H54 (cell line): ENCODE measurements at regions not wholly inside any gene's neighbourhood (a gene's known extent, or its start where the extent isn't known, plus 50 kb on each side); places are given as distances from the start of the nearest gene placed in this dataset.
"Not testable (repeated sequence)": the region's sequence is repeated elsewhere in the genome, so short reads cannot be mapped to it uniquely, and the experiment has no call there.

ENCODE experiments used
- DNase-seq: peaks from one replicate; pipeline ENCODE4 v3.0.0; 2011; ENCODE audit warnings: low spot score, mixed read lengths; ENCODE audit not compliant: insufficient read length
- FAIRE-seq: peaks from 3 replicates; lab custom pipeline; 2011; peaks lifted over from hg19 to GRCh38; lab: Jason Lieb, UNC
- POLR2A ChIP-seq: IDR thresholded peaks from 2 replicates; pipeline ENCODE4 v1.6.1; 2011; ENCODE audit warnings: low read depth, mild to moderate bottlenecking, low read length

- FAIRE-seq: peak; percentile 91
- peak; percentile 84 for DNase-seq
- TF ChIP-seq POLR2A: no peak
These were observed 62.0 kb upstream of the SLC35F5 start for GRCh38 chr2:113818382-113818951.

DNA sequence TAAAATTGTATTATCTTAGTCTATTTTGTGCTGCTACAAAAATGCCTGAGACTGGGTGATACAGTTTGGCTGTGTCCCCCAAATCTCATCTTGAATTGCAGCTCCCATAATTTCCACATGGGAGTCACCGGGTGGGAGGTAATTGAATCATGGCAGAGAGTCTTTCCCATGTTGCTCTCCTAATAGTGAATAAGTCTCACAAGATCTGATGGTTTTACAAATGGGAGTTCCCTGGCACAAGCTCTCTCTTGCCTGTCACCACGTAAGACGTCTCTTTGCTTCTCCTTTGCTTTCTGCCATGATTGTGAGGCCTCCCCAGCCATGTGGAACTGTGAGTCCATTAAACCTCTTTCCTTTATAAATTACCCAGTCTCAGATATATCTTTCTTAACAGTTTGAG lies 57.0 kb upstream of the SLC35F5 start:
- FAIRE-seq, DNase-seq: not testable (repeated sequence)

DNA sequence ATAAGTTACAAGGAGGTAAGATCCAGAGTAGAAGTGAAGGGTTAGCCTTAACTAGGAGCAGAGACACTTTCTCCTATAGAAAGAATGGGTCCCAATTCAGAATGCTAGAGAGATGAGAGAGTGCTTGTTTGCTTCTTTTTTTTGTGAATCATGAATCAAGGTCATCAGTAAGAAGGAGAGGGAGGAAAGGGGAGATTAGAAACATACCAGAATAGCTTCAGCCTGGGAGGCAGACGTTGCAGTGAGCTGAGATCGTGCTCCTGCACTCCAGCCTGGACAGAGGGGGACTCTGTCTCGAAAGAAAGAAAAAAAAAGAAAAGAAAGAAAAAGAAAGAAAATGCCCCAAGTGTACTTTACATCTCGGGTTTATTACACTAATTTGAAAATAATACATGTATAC lies 55.8 kb upstream of the SLC35F5 start:
- TF ChIP-seq POLR2A: no peak
- FAIRE-seq (no peak), DNase-seq (no peak)

GRCh38 chr2:113809076-113809736 lies 52.8 kb upstream of the SLC35F5 start:
- FAIRE-seq: no peak
- DNase-seq: no peak
- TF ChIP-seq POLR2A: no peak

GRCh38 chr2:113807721-113808120 lies 51.3 kb upstream of the SLC35F5 start:
- FAIRE-seq (no peak), DNase-seq (no peak)
- no peak for TF ChIP-seq POLR2A

GRCh38 chr2:113806217-113806913 lies 49.9 kb upstream of the SLC35F5 start:
- no peak for DNase-seq
- FAIRE-seq: no peak
- no peak for TF ChIP-seq POLR2A
